Osteocyte (in vitro differentiated cells): ENCODE measurements at regions not wholly inside any gene's neighbourhood (a gene's known extent, or its start where the extent isn't known, plus 50 kb on each side); places are given as distances from the start of the nearest gene placed in this dataset.

Experiments used
- DNase-seq: peaks from one replicate; pipeline ENCODE4 v3.0.0; 2021; ENCODE audit warnings: mixed read lengths; ENCODE audit not compliant: unreplicated experiment; ENCODE audit errors: extremely low spot score
- H3K27ac Mint-ChIP-seq: one replicate; pipeline ENCODE4 v1.8.0; 2021; ENCODE audit warnings: mild to moderate bottlenecking, mixed read lengths; ENCODE audit not compliant: unreplicated experiment
- H3K27me3 Mint-ChIP-seq: one replicate; pipeline ENCODE4 v1.8.0; 2021; ENCODE audit warnings: mixed read lengths; ENCODE audit not compliant: unreplicated experiment
- H3K36me3 Mint-ChIP-seq: one replicate; pipeline ENCODE4 v1.8.0; 2021; ENCODE audit warnings: mixed read lengths; ENCODE audit not compliant: unreplicated experiment
- H3K4me1 Mint-ChIP-seq: one replicate; pipeline ENCODE4 v1.8.0; 2021; ENCODE audit warnings: mixed read lengths; ENCODE audit not compliant: unreplicated experiment
- H3K4me3 Mint-ChIP-seq: one replicate; pipeline ENCODE4 v1.8.0; 2021; ENCODE audit warnings: mild to moderate bottlenecking, moderate library complexity, mixed read lengths; ENCODE audit not compliant: unreplicated experiment
- H3K9me3 Mint-ChIP-seq: one replicate; pipeline ENCODE4 v1.8.0; 2021; ENCODE audit warnings: mixed read lengths; ENCODE audit not compliant: unreplicated experiment
- TF ChIP-seq, protein P1 (sequence below): fragments of 200-600 bp; sonication (generic); IDR thresholded peaks from 2 replicates; pipeline ENCODE4 v1.5.0; 2021; ENCODE audit warnings: antibody characterized with exemption, mild to moderate bottlenecking, moderate library complexity

DNA sequence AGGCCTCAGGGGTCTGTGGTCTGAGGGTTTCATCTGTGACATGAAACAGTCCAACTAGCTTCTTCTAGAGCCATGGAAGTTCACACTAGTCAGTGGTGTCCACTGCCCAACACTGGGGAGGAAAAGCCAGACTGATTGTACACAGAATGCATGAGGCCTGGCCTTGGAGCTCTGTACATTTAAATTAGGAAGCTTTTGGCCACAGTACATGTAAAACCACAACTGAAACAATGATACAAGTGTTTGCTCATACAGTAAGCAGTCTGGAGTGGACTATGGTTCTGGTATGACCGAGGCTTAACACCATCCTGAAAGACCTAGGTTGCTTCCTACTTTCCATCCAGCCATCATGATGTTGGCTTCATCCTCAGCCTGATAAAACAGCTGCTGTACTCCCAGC lies 73.8 kb upstream of the SESN3 start:
- H3K4me3 Mint-ChIP-seq: no peak overlapping the region
- no peaks in the 10 kb centered on the region for H3K36me3 Mint-ChIP-seq
- H3K9me3 Mint-ChIP-seq: no peaks in the 10 kb centered on the region
- peaks cover 11% of the 10 kb centered on the region for H3K27me3 Mint-ChIP-seq
- H3K27ac Mint-ChIP-seq: no peak overlapping the region
- H3K4me1 Mint-ChIP-seq: no peaks in the 10 kb centered on the region
- TF ChIP-seq, protein P1, sequence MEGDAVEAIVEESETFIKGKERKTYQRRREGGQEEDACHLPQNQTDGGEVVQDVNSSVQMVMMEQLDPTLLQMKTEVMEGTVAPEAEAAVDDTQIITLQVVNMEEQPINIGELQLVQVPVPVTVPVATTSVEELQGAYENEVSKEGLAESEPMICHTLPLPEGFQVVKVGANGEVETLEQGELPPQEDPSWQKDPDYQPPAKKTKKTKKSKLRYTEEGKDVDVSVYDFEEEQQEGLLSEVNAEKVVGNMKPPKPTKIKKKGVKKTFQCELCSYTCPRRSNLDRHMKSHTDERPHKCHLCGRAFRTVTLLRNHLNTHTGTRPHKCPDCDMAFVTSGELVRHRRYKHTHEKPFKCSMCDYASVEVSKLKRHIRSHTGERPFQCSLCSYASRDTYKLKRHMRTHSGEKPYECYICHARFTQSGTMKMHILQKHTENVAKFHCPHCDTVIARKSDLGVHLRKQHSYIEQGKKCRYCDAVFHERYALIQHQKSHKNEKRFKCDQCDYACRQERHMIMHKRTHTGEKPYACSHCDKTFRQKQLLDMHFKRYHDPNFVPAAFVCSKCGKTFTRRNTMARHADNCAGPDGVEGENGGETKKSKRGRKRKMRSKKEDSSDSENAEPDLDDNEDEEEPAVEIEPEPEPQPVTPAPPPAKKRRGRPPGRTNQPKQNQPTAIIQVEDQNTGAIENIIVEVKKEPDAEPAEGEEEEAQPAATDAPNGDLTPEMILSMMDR: no peak
- DNase-seq: no peak

GRCh38 chr11:95302211-95302610 lies 71.2 kb upstream of the SESN3 start:
- Mint-ChIP-seq H3K27me3 (peaks cover 22% of the 10 kb centered on the region), H3K4me1 (peaks cover 9% of the 10 kb centered on the region), H3K36me3 (no peaks in the 10 kb centered on the region), H3K27ac (no peak overlapping the region), H3K9me3 (no peaks in the 10 kb centered on the region), H3K4me3 (no peak overlapping the region)
- no peak for DNase-seq
- TF ChIP-seq, protein P1: no peak

DNA sequence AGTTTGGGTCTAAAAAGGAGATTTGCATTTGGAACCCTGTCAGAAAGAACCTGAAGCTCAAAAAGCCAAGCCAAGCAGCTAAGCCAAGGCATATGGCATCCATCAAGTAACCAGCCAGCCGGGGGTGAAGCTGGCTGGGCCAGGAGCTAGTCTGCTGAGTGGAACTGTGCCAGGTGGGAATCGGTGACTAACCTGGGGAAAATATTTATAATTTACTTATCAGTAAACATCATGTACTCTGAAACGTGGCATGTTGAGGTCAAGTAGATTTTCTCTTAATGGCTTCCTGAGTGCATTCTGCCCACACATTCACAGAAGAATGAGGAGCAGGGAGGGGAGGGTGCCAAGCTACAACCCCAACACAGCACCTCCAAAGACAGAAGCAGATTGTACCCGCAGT lies 70.5 kb upstream of the SESN3 start:
- no peak overlapping the region for H3K4me3 Mint-ChIP-seq
- H3K27me3 Mint-ChIP-seq: peaks cover 29% of the 10 kb centered on the region
- TF ChIP-seq, protein P1: no peak
- peaks cover 9% of the 10 kb centered on the region for H3K4me1 Mint-ChIP-seq
- H3K36me3 Mint-ChIP-seq: no peaks in the 10 kb centered on the region
- no peak for DNase-seq
- no peaks in the 10 kb centered on the region for H3K9me3 Mint-ChIP-seq
- H3K27ac Mint-ChIP-seq: no peak overlapping the region

GRCh38 chr11:95299078-95299679 lies 68.2 kb upstream of the SESN3 start:
- no peak for DNase-seq
- peaks cover 36% of the 10 kb centered on the region for H3K27me3 Mint-ChIP-seq
- H3K4me3 Mint-ChIP-seq: no peak overlapping the region
- peaks cover 9% of the 10 kb centered on the region for H3K4me1 Mint-ChIP-seq
- H3K36me3 Mint-ChIP-seq: no peaks in the 10 kb centered on the region
- H3K9me3 Mint-ChIP-seq: no peaks in the 10 kb centered on the region
- H3K27ac Mint-ChIP-seq: no peak overlapping the region
- TF ChIP-seq, protein P1: no peak

- no peak overlapping the region for H3K4me3 Mint-ChIP-seq
- H3K27ac Mint-ChIP-seq: no peak overlapping the region
- TF ChIP-seq, protein P1: no peak
- H3K9me3 Mint-ChIP-seq: no peaks in the 10 kb centered on the region
- no peaks in the 10 kb centered on the region for H3K36me3 Mint-ChIP-seq
- peaks cover 9% of the 10 kb centered on the region for H3K4me1 Mint-ChIP-seq
- DNase-seq: no peak
- peaks cover 40% of the 10 kb centered on the region for H3K27me3 Mint-ChIP-seq
Measured at GRCh38 chr11:95297680-95298452, 66.9 kb upstream of the SESN3 start.
